GM23338 (cell line): ENCODE measurements at regions not wholly inside any gene's neighbourhood (a gene's known extent, or its start where the extent isn't known, plus 50 kb on each side); places are given as distances from the start of the nearest gene placed in this dataset.

Source experiments
- ATAC-seq: fragments of 200-7000 bp; cut with Tn5 transposase; 3 replicates; pipeline ENCODE4 v1.9.1; 2020
- DNase-seq: peaks from one replicate; pipeline ENCODE4 v3.0.0-alpha.2; 2015; ENCODE audit warnings: low spot score
- H2AFZ ChIP-seq: fragments of 200-600 bp; sonication (generic); 2 replicates; pipeline ENCODE4 v1.8.0; 2016; ENCODE audit warnings: antibody characterized with exemption, mild to moderate bottlenecking, moderate library complexity
- H3F3A ChIP-seq: fragments of 200-600 bp; sonication (generic); replicated peaks from 2 replicates; pipeline ENCODE4 v1.8.0; 2017; ENCODE audit warnings: antibody characterized with exemption, mixed run types, low read depth
- H3K27ac ChIP-seq: fragments of 200-600 bp; sonication (generic); 2 replicates; pipeline ENCODE4 v1.6.1; 2016; ENCODE audit warnings: low read depth
- H3K27me3 ChIP-seq: fragments of 200-600 bp; sonication (generic); 2 replicates; pipeline ENCODE4 v1.8.0; 2016; ENCODE audit warnings: mild to moderate bottlenecking, mixed run types, moderate library complexity; ENCODE audit not compliant: insufficient read depth
- H3K36me3 ChIP-seq: fragments of 200-600 bp; sonication (generic); 2 replicates; pipeline ENCODE4 v1.8.0; 2016; ENCODE audit warnings: mild to moderate bottlenecking; ENCODE audit not compliant: insufficient read depth
- H3K4me1 ChIP-seq: fragments of 200-600 bp; sonication (generic); 2 replicates; pipeline ENCODE4 v1.8.0; 2016; ENCODE audit warnings: mild to moderate bottlenecking, moderate library complexity; ENCODE audit not compliant: insufficient read depth
- H3K4me2 ChIP-seq: fragments of 200-600 bp; sonication (generic); 2 replicates; pipeline ENCODE4 v1.7.1; 2017; ENCODE audit warnings: mixed run types
- H3K4me3 ChIP-seq: fragments of 200-600 bp; sonication (generic); 2 replicates; pipeline ENCODE4 v1.6.1; 2016; ENCODE audit warnings: mixed run types
- H3K79me2 ChIP-seq: fragments of 200-600 bp; sonication (generic); replicated peaks from 2 replicates; pipeline ENCODE4 v1.8.0; 2017; ENCODE audit warnings: mild to moderate bottlenecking; ENCODE audit not compliant: insufficient read depth
- H3K9me2 ChIP-seq: fragments of 200-600 bp; sonication (generic); 2 replicates; pipeline ENCODE4 v1.8.0; 2017; ENCODE audit not compliant: insufficient read depth
- H4K20me1 ChIP-seq: fragments of 200-600 bp; sonication (generic); replicated peaks from 2 replicates; pipeline ENCODE4 v1.8.0; 2017; ENCODE audit warnings: mild to moderate bottlenecking; ENCODE audit not compliant: insufficient read depth
- H3K27ac Mint-ChIP-seq: 2 replicates; pipeline ENCODE4 v1.8.0; 2020; ENCODE audit warnings: inconsistent platforms, mild to moderate bottlenecking, moderate library complexity, mixed read lengths
- H3K27me3 Mint-ChIP-seq: 3 replicates; pipeline ENCODE4 v1.8.0; 2022; ENCODE audit warnings: low read depth, mild to moderate bottlenecking, moderate library complexity, mixed read lengths, inconsistent platforms; ENCODE audit not compliant: insufficient read depth, poor library complexity
- H3K36me3 Mint-ChIP-seq: 3 replicates; pipeline ENCODE4 v1.8.0; 2021; ENCODE audit warnings: low read depth, mild to moderate bottlenecking, inconsistent platforms, moderate library complexity, mixed read lengths
- H3K4me1 Mint-ChIP-seq: 3 replicates; pipeline ENCODE4 v1.8.0; 2020; ENCODE audit warnings: mild to moderate bottlenecking, inconsistent platforms, mixed read lengths
- H3K4me3 Mint-ChIP-seq: 3 replicates; pipeline ENCODE4 v1.8.0; 2021; ENCODE audit warnings: moderate library complexity, mild to moderate bottlenecking, inconsistent platforms, mixed read lengths
- H3K9me3 Mint-ChIP-seq: 3 replicates; pipeline ENCODE4 v1.8.0; 2020; ENCODE audit warnings: moderate library complexity, mild to moderate bottlenecking, inconsistent platforms, mixed read lengths
- CREB1 ChIP-seq: fragments of 250-450 bp; sonication (Bioruptor Pico); IDR thresholded peaks from 2 replicates; pipeline ENCODE4 v1.5.0; 2020; ENCODE audit warnings: low read depth, mild to moderate bottlenecking, moderate library complexity
- EZH2 ChIP-seq: fragments of 200-600 bp; sonication (generic); IDR thresholded peaks from one replicate; pipeline ENCODE4 v1.8.0; 2017; ENCODE audit warnings: antibody characterized with exemption, mild to moderate bottlenecking, low read depth; ENCODE audit not compliant: unreplicated experiment
- JUNB ChIP-seq: IDR thresholded peaks from one replicate; pipeline ENCODE4 v1.6.1; 2016; ENCODE audit warnings: antibody characterized with exemption; ENCODE audit not compliant: unreplicated experiment
- NANOG ChIP-seq: IDR thresholded peaks from 2 replicates; pipeline ENCODE4 v1.6.1; 2016; ENCODE audit warnings: antibody characterized with exemption, borderline replicate concordance
- POLR2AphosphoS5 ChIP-seq: IDR thresholded peaks from 2 replicates; pipeline ENCODE4 v1.6.1; 2016; ENCODE audit warnings: antibody characterized with exemption, low read depth
- STAT1 ChIP-seq: IDR thresholded peaks from one replicate; pipeline ENCODE4 v1.6.1; 2016; ENCODE audit warnings: antibody characterized with exemption; ENCODE audit not compliant: unreplicated experiment
- ZNF114 ChIP-seq: fragments of 250-450 bp; sonication (Bioruptor Pico); IDR thresholded peaks from 2 replicates; pipeline ENCODE4 v1.5.0; 2020; ENCODE audit warnings: mild to moderate bottlenecking, moderate library complexity
- TF ChIP-seq, protein P1 (sequence below), 2 experiments: fragments of 200-600 bp in 1 of 2; sonication (generic) in 1 of 2; conservative IDR thresholded peaks; 2 replicates each; pipeline versions ENCODE4 v1.5.1 to v1.6.1; 2016 to 2017; ENCODE audit warnings: antibody characterized with exemption in 2 of 2, low read depth in 2 of 2, mild to moderate bottlenecking in 2 of 2, moderate library complexity in 1 of 2
- TF ChIP-seq, protein P2 (sequence below): IDR thresholded peaks from 2 replicates; pipeline ENCODE4 v1.6.1; 2016; ENCODE audit warnings: antibody characterized with exemption
- TF ChIP-seq, protein P3 (sequence below): fragments of 250-450 bp; sonication (Bioruptor Pico); IDR thresholded peaks from 2 replicates; pipeline ENCODE4 v1.5.0; 2020; ENCODE audit warnings: mild to moderate bottlenecking, moderate library complexity

DNA sequence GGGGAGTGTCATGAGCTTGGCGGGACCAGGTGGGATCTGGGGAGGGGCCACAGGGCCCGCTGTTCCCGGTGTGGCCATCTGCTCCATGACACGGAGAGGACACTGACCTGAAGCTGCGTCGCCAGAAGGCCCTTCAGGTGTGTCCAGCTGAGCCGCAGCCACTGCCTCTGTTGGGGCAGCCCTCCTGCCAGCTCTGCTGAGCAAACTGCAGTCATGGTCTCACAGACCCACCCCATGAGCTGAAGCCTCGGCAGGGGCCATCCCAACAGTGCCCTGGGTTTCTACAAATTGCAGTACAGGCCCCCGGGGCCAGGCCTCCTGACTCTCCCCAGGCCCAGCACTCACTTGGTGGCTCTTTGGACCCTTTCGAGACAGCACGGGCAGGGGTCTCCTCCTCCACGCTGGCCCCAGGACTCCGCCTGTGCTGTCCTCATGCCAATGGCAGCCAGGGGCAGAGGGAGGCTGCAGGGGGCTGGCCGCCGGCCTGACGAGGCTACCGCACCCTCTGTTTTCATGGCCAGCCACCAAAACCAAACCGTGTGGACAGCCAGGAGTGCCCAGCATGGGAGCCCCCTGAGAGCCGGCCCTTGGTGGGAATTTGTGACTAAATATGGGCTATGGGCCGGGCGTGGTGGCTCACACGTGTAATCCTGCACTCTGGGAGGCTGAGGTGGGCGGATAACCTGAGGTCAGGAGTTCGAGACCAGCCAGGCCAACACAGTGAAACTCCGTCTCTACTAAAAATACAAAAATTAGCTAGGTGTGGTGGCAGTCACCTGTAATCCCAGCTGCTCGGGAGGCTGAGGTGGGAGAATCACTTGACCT is 175.2 kb upstream of the SALL3 start (continued):
- TF ChIP-seq, protein P1, sequence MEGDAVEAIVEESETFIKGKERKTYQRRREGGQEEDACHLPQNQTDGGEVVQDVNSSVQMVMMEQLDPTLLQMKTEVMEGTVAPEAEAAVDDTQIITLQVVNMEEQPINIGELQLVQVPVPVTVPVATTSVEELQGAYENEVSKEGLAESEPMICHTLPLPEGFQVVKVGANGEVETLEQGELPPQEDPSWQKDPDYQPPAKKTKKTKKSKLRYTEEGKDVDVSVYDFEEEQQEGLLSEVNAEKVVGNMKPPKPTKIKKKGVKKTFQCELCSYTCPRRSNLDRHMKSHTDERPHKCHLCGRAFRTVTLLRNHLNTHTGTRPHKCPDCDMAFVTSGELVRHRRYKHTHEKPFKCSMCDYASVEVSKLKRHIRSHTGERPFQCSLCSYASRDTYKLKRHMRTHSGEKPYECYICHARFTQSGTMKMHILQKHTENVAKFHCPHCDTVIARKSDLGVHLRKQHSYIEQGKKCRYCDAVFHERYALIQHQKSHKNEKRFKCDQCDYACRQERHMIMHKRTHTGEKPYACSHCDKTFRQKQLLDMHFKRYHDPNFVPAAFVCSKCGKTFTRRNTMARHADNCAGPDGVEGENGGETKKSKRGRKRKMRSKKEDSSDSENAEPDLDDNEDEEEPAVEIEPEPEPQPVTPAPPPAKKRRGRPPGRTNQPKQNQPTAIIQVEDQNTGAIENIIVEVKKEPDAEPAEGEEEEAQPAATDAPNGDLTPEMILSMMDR (conservative IDR thresholded peaks at IDR 0.05; ENCODE audit: low read depth in 2 of 2): no peak
- TF ChIP-seq JUNB: no peak
- TF ChIP-seq, protein P2, sequence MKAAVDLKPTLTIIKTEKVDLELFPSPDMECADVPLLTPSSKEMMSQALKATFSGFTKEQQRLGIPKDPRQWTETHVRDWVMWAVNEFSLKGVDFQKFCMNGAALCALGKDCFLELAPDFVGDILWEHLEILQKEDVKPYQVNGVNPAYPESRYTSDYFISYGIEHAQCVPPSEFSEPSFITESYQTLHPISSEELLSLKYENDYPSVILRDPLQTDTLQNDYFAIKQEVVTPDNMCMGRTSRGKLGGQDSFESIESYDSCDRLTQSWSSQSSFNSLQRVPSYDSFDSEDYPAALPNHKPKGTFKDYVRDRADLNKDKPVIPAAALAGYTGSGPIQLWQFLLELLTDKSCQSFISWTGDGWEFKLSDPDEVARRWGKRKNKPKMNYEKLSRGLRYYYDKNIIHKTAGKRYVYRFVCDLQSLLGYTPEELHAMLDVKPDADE: no peak
- no peak for TF ChIP-seq CREB1 (CRISPR knock-in tag)
- no peak for TF ChIP-seq EZH2
- TF ChIP-seq STAT1: no peak
- TF ChIP-seq NANOG: no peak

DNA sequence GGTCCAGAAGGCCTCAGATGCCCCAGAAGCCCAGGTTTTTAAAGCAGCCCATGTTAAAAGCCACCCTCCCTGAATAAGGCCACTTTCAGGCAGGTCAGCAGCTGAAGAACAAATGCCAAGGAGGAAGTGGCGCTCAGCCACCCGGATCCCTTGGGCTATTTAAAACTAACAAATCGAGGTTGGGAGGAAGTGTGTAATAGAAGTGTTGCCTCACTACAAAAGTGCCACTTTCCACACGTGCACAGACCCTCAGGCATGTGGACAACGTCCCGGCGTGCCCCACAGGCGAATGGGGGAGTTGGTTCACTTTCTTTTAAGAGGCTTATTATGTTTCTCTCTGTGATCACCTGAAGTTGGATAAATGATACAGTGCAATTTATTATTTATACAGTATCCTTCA is 173.8 kb upstream of the SALL3 start:
- no peak overlapping the region for H3K27ac Mint-ChIP-seq
- H3K4me3 ChIP-seq: no peak overlapping the region
- TF ChIP-seq, protein P3, sequence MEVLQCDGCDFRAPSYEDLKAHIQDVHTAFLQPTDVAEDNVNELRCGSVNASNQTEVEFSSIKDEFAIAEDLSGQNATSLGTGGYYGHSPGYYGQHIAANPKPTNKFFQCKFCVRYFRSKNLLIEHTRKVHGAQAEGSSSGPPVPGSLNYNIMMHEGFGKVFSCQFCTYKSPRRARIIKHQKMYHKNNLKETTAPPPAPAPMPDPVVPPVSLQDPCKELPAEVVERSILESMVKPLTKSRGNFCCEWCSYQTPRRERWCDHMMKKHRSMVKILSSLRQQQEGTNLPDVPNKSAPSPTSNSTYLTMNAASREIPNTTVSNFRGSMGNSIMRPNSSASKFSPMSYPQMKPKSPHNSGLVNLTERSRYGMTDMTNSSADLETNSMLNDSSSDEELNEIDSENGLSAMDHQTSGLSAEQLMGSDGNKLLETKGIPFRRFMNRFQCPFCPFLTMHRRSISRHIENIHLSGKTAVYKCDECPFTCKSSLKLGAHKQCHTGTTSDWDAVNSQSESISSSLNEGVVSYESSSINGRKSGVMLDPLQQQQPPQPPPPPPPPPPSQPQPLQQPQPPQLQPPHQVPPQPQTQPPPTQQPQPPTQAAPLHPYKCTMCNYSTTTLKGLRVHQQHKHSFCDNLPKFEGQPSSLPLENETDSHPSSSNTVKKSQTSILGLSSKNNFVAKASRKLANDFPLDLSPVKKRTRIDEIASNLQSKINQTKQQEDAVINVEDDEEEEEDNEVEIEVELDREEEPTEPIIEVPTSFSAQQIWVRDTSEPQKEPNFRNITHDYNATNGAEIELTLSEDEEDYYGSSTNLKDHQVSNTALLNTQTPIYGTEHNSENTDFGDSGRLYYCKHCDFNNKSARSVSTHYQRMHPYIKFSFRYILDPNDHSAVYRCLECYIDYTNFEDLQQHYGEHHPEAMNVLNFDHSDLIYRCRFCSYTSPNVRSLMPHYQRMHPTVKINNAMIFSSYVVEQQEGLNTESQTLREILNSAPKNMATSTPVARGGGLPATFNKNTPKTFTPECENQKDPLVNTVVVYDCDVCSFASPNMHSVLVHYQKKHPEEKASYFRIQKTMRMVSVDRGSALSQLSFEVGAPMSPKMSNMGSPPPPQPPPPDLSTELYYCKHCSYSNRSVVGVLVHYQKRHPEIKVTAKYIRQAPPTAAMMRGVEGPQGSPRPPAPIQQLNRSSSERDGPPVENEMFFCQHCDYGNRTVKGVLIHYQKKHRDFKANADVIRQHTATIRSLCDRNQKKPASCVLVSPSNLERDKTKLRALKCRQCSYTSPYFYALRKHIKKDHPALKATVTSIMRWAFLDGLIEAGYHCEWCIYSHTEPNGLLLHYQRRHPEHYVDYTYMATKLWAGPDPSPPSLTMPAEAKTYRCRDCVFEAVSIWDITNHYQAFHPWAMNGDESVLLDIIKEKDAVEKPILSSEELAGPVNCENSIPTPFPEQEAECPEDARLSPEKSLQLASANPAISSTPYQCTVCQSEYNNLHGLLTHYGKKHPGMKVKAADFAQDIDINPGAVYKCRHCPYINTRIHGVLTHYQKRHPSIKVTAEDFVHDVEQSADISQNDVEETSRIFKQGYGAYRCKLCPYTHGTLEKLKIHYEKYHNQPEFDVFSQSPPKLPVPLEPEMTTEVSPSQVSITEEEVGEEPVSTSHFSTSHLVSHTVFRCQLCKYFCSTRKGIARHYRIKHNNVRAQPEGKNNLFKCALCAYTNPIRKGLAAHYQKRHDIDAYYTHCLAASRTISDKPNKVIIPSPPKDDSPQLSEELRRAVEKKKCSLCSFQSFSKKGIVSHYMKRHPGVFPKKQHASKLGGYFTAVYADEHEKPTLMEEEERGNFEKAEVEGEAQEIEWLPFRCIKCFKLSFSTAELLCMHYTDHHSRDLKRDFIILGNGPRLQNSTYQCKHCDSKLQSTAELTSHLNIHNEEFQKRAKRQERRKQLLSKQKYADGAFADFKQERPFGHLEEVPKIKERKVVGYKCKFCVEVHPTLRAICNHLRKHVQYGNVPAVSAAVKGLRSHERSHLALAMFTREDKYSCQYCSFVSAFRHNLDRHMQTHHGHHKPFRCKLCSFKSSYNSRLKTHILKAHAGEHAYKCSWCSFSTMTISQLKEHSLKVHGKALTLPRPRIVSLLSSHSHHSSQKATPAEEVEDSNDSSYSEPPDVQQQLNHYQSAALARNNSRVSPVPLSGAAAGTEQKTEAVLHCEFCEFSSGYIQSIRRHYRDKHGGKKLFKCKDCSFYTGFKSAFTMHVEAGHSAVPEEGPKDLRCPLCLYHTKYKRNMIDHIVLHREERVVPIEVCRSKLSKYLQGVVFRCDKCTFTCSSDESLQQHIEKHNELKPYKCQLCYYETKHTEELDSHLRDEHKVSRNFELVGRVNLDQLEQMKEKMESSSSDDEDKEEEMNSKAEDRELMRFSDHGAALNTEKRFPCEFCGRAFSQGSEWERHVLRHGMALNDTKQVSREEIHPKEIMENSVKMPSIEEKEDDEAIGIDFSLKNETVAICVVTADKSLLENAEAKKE (CRISPR knock-in tag): no peak
- TF ChIP-seq POLR2AphosphoS5 (no peak), EZH2 (no peak), NANOG (no peak), ZNF114 (CRISPR knock-in tag) (no peak), STAT1 (no peak)
- TF ChIP-seq, protein P1 (conservative IDR thresholded peaks at IDR 0.05; ENCODE audit: low read depth in 2 of 2): no peak

More for the DNA sequence above, 173.8 kb upstream of the SALL3 start:
- no peak overlapping the region for H3K4me3 Mint-ChIP-seq
- Histone ChIP-seq H4K20me1 (no peaks in the 10 kb centered on the region), H3K79me2 (no peaks in the 10 kb centered on the region), H3K36me3 (no peaks in the 10 kb centered on the region), H2AFZ (no peak overlapping the region), H3F3A (peaks cover 7% of the 10 kb centered on the region), H3K4me1 (no peaks in the 10 kb centered on the region), H3K4me2 (no peak overlapping the region), H3K27me3 (no peaks in the 10 kb centered on the region), H3K27ac (no peak overlapping the region), H3K9me2 (no peaks in the 10 kb centered on the region)
- no peaks in the 10 kb centered on the region for H3K4me1 Mint-ChIP-seq
- DNase-seq (no peak), ATAC-seq (no peak)
- peaks cover 6% of the 10 kb centered on the region for H3K27me3 Mint-ChIP-seq
- H3K36me3 Mint-ChIP-seq: peaks cover 49% of the 10 kb centered on the region
- peaks cover 100% of the 10 kb centered on the region for H3K9me3 Mint-ChIP-seq
